ENCODE measurements at regions not wholly inside any gene's neighbourhood (a gene's known extent, or its start where the extent isn't known, plus 50 kb on each side); places are given as distances from the start of the nearest gene placed in this dataset.

DNA sequence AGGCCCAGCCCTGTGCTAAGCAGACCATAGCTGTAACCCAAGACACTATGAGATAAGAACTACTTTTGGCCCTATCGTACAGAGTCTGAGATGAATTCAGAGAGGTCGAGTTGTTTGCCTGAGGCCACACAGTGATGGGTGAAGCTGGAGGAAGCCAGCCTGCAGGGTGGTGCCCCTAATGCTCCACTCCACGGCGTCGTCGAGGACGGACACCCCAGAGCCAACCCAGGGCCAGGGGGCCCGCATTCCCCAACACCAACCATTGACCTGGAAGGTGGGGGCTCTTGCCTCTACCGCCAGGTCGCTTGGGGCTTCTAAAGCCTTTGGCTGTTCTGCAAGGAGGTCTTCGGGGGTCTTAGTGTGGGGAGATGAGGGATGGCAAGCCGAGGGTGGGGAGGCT lies 84.1 kb downstream of the IRF8 start:
- Histone ChIP-seq H4K20me1 (ENCODE audit: low read length) (no peaks in the 10 kb centered on the region), H3K4me2 (ENCODE audit: low read length) (no peak overlapping the region), H3K9me2 (replicated peaks; ENCODE audit: low read length) (no peaks in the 10 kb centered on the region), H3K27me3 (ENCODE audit: low read length) (peaks cover 84% of the 10 kb centered on the region), H3K9me3 (ENCODE audit: low read length) (no peaks in the 10 kb centered on the region), H3K36me3 (ENCODE audit: low read depth, low read length) (no peaks in the 10 kb centered on the region), H3K9ac (ENCODE audit: low read length) (no peak overlapping the region), H3F3A (ENCODE audit: low read length, unreplicated experiment) (no peaks in the 10 kb centered on the region), H3K4me3 (ENCODE audit: low read length) (no peak overlapping the region), H3K27ac (ENCODE audit: low read length) (no peak overlapping the region), H3K79me2 (ENCODE audit: low read length) (no peaks in the 10 kb centered on the region), H2AFZ (ENCODE audit: low read length) (no peak overlapping the region), H3K4me1 (ENCODE audit: insufficient read depth, low read length) (no peaks in the 10 kb centered on the region)
- POLR2A ChIA-PET (ENCODE audit: unreplicated experiment): no interaction called here
- DNase-seq: no peak
- intact Hi-C loops (cut with micrococcal nuclease): no loop called here
- ATAC-seq: no peak
- no peak for TF ChIP-seq CTCF (conservative IDR thresholded peaks at IDR 0.05; ENCODE audit: low read depth, low read length)
- no peak for TF ChIP-seq EZH2 (IDR thresholded peaks at IDR 0.05; ENCODE audit: low read length, unreplicated experiment)
- TF ChIP-seq EZH2phosphoT487 (IDR thresholded peaks at IDR 0.05; ENCODE audit: borderline replicate concordance, low read length): no peak
- no TSS peak for BruUV-seq (replicated peaks)
- CTCF ChIA-PET: no interaction called here

DNA sequence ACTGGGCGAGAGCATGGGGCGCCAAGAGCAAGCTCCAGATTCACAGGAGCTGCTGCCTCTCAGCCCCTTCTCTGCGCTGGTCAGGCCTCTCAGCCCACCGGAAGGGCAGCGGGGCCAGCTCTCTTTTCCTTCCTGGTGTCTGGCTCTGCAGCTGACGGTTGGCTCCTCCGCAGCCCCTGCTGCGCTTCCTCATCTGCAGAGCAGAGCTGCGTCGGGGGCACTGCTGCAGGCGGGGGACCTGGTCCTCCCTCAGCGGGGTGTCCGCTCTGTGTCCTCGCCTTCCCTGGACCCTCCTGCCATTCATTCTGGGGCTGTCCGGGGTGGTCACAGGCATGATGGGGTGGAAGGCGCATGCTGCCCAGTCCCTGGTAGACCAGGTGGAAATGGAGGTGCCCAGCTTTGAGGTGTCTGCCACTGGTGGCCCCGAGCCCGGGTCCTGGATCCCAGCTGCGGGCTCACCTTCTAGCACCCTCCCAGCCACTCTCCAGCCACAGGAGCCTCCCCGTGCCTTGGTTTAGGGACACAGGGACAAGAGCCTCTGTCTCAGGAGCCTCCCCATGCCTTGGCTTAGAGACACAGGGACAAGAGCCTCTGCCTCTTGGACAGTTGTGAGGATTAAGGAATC lies 84.8 kb downstream of the IRF8 start:
- Histone ChIP-seq H3K27me3 (ENCODE audit: low read length) (peaks cover 90% of the 10 kb centered on the region), H3K79me2 (ENCODE audit: low read length) (no peaks in the 10 kb centered on the region), H4K20me1 (ENCODE audit: low read length) (no peaks in the 10 kb centered on the region), H2AFZ (ENCODE audit: low read length) (no peak overlapping the region), H3F3A (ENCODE audit: low read length, unreplicated experiment) (no peaks in the 10 kb centered on the region), H3K4me2 (ENCODE audit: low read length) (no peak overlapping the region), H3K36me3 (ENCODE audit: low read depth, low read length) (no peaks in the 10 kb centered on the region), H3K4me3 (ENCODE audit: low read length) (no peak overlapping the region), H3K9me2 (replicated peaks; ENCODE audit: low read length) (no peaks in the 10 kb centered on the region), H3K27ac (ENCODE audit: low read length) (no peak overlapping the region), H3K9me3 (ENCODE audit: low read length) (no peaks in the 10 kb centered on the region), H3K4me1 (ENCODE audit: insufficient read depth, low read length) (no peaks in the 10 kb centered on the region), H3K9ac (ENCODE audit: low read length) (no peak overlapping the region)
- POLR2A ChIA-PET (ENCODE audit: unreplicated experiment): no interaction called here
- no TSS peak for BruUV-seq (replicated peaks)
- intact Hi-C loops (cut with micrococcal nuclease): no loop called here
- DNase-seq (no peak), ATAC-seq (no peak)
- no peak for TF ChIP-seq EZH2phosphoT487 (IDR thresholded peaks at IDR 0.05; ENCODE audit: borderline replicate concordance, low read length)
- TF ChIP-seq EZH2 (IDR thresholded peaks at IDR 0.05; ENCODE audit: low read length, unreplicated experiment): no peak
- TF ChIP-seq CTCF (conservative IDR thresholded peaks at IDR 0.05; ENCODE audit: low read depth, low read length): no peak
- CTCF ChIA-PET: no interaction called here

DNA sequence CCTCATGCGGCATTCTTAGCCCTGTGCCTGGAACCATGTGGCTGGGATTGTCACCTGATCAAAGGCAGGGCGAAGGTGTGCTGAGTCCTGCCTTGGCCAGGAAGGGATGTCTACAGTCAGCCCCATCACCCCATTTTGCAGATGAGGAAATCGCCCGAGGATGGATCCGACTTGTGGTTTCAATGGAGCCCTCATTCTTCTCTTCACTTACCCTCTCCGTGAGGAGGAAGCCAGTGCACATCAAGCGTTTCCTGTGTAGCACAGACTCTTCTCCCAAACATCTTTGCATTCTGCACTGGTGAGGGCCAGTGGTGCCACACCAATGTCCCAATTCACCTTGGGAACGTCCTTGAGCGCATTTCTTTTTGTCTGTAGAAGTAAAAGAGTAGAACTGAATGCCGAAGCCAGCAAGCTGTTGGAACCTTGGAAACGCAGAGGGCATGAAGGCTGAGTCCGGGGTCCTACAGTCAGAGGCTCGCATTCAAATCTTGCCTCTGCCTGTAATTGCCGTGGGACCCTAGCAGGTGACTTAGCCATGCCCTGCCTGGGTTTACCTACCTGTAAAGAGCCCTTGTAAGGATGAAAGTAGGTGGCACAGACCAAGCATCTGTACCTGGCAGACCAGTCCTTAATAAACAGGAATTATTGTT lies 85.4 kb downstream of the IRF8 start:
- CTCF ChIA-PET: no interaction called here
- Histone ChIP-seq H3K79me2 (ENCODE audit: low read length) (no peaks in the 10 kb centered on the region), H3F3A (ENCODE audit: low read length, unreplicated experiment) (no peaks in the 10 kb centered on the region), H2AFZ (ENCODE audit: low read length) (no peak overlapping the region), H3K9ac (ENCODE audit: low read length) (no peak overlapping the region), H3K4me3 (ENCODE audit: low read length) (no peak overlapping the region), H3K36me3 (ENCODE audit: low read depth, low read length) (no peaks in the 10 kb centered on the region), H4K20me1 (ENCODE audit: low read length) (no peaks in the 10 kb centered on the region), H3K9me3 (ENCODE audit: low read length) (no peaks in the 10 kb centered on the region), H3K27ac (ENCODE audit: low read length) (no peak overlapping the region), H3K27me3 (ENCODE audit: low read length) (peaks cover 90% of the 10 kb centered on the region), H3K4me1 (ENCODE audit: insufficient read depth, low read length) (no peaks in the 10 kb centered on the region), H3K4me2 (ENCODE audit: low read length) (no peak overlapping the region), H3K9me2 (replicated peaks; ENCODE audit: low read length) (no peaks in the 10 kb centered on the region)
- DNase-seq: no peak
- TF ChIP-seq CTCF (conservative IDR thresholded peaks at IDR 0.05; ENCODE audit: low read depth, low read length) (no peak), EZH2 (IDR thresholded peaks at IDR 0.05; ENCODE audit: low read length, unreplicated experiment) (no peak), EZH2phosphoT487 (IDR thresholded peaks at IDR 0.05; ENCODE audit: borderline replicate concordance, low read length) (no peak)
- intact Hi-C loops (cut with micrococcal nuclease): no loop called here
- ATAC-seq: no peak
- BruUV-seq (replicated peaks): no TSS peak
- POLR2A ChIA-PET (ENCODE audit: unreplicated experiment): no interaction called here

All from PC-3 (cell line).